ENCODE measurements at regions not wholly inside any gene's neighbourhood (a gene's known extent, or its start where the extent isn't known, plus 50 kb on each side); places are given as distances from the start of the nearest gene placed in this dataset.

GRCh38 chr5:13328316-13328715 is 616.2 kb downstream of the DNAH5 start:
- Histone ChIP-seq H3K18ac (ENCODE audit: insufficient read length, low read depth, low read length) (no peak overlapping the region), H3K27ac (ENCODE audit: insufficient read length, low read depth, low read length) (no peak overlapping the region), H3K4ac (ENCODE audit: low read depth, low read length) (no peak overlapping the region), H2AK5ac (ENCODE audit: insufficient read length, low read length) (no peak overlapping the region), H2AFZ (ENCODE audit: low read length) (no peak overlapping the region), H3T11ph (ENCODE audit: low read length) (no peak overlapping the region), H3K27me3 (ENCODE audit: insufficient read depth, low read length) (no peaks in the 10 kb centered on the region), H3K23me2 (ENCODE audit: insufficient read length, low read depth, low read length, poor library complexity, severe bottlenecking) (no peaks in the 10 kb centered on the region), H2BK120ac (ENCODE audit: low read depth, low read length, poor library complexity, severe bottlenecking) (no peak overlapping the region), H3K4me2 (ENCODE audit: insufficient read depth, insufficient read length, low read length) (no peak overlapping the region), H3K79me2 (ENCODE audit: insufficient read depth, low read length) (no peaks in the 10 kb centered on the region), H2BK12ac (ENCODE audit: insufficient read length, low read depth, low read length) (no peak overlapping the region), H3K79me1 (ENCODE audit: insufficient read depth, low read depth, low read length, poor library complexity, severe bottlenecking) (no peaks in the 10 kb centered on the region), H4K20me1 (ENCODE audit: control insufficient read depth, insufficient read depth, insufficient read length) (no peaks in the 10 kb centered on the region), H4K5ac (ENCODE audit: insufficient read length, low read depth, low read length) (no peak overlapping the region), H3K56ac (ENCODE audit: insufficient read length, low read depth, low read length) (no peak overlapping the region), H2BK15ac (ENCODE audit: low read depth, low read length) (no peak overlapping the region), H3K9ac (ENCODE audit: extremely low read depth, insufficient read length, low read length) (no peak overlapping the region), H4K8ac (replicated peaks; ENCODE audit: insufficient read length, low read depth, low read length) (no peak overlapping the region), H2BK20ac (ENCODE audit: low read depth, low read length, poor library complexity, severe bottlenecking) (no peak overlapping the region), H3K9me3 (ENCODE audit: control insufficient read depth, low read depth, low read length) (no peaks in the 10 kb centered on the region), H3K23ac (ENCODE audit: insufficient read length, low read depth, low read length) (no peak overlapping the region), H2BK5ac (ENCODE audit: insufficient read length, low read length) (no peak overlapping the region), H4K91ac (ENCODE audit: insufficient read length, low read depth, low read length) (no peak overlapping the region), H3K4me1 (ENCODE audit: insufficient read depth, low read length) (no peaks in the 10 kb centered on the region), H3K14ac (ENCODE audit: insufficient read depth, low read length) (no peak overlapping the region)
- Mint-ChIP-seq H3K36me3 (ENCODE audit: insufficient read depth in 1 of 3, low read depth in 3 of 3) (no peaks in the 10 kb centered on the region), H3K9me3 (no peaks in the 10 kb centered on the region; a peak in 2 of 5 replicates), H3K27ac (no peak overlapping the region), H3K4me1 (peaks cover 3% of the 10 kb centered on the region in 2 experiments; a peak in 3 of 4 replicates), H3K27me3 (ENCODE audit: low read depth) (no peaks in the 10 kb centered on the region), H3K4me3 (no peak overlapping the region)
- TF ChIP-seq, protein P1, sequence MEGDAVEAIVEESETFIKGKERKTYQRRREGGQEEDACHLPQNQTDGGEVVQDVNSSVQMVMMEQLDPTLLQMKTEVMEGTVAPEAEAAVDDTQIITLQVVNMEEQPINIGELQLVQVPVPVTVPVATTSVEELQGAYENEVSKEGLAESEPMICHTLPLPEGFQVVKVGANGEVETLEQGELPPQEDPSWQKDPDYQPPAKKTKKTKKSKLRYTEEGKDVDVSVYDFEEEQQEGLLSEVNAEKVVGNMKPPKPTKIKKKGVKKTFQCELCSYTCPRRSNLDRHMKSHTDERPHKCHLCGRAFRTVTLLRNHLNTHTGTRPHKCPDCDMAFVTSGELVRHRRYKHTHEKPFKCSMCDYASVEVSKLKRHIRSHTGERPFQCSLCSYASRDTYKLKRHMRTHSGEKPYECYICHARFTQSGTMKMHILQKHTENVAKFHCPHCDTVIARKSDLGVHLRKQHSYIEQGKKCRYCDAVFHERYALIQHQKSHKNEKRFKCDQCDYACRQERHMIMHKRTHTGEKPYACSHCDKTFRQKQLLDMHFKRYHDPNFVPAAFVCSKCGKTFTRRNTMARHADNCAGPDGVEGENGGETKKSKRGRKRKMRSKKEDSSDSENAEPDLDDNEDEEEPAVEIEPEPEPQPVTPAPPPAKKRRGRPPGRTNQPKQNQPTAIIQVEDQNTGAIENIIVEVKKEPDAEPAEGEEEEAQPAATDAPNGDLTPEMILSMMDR (conservative IDR thresholded peaks at IDR 0.05): no peak
- DNase-seq: no peak
- WGBS (ENCODE audit: extremely low coverage, insufficient read length, low lambda C conversion rate): no CpG with 5 or more reads among the region's 1 CpG
